HepG2 (cell line): ENCODE measurements at regions not wholly inside any gene's neighbourhood (a gene's known extent, or its start where the extent isn't known, plus 50 kb on each side); places are given as distances from the start of the nearest gene placed in this dataset.

Source experiments
- DMAP1 ChIP-seq: IDR thresholded peaks from 2 replicates; pipeline ENCODE4 v1.6.1; 2016
- DPF2 ChIP-seq: sonication (generic); formaldehyde crosslinking; IDR thresholded peaks from 2 replicates; pipeline ENCODE4 v1.4.0; 2020; ENCODE audit warnings: mild to moderate bottlenecking, low read depth, missing genetic modification reagents, borderline replicate concordance
- FOSL2 ChIP-seq: sonication (generic); formaldehyde crosslinking; IDR thresholded peaks from 2 replicates; pipeline ENCODE4 v1.4.0; 2020; ENCODE audit warnings: missing genetic modification reagents
- FOXK1 ChIP-seq: sonication (generic); formaldehyde crosslinking; IDR thresholded peaks from 2 replicates; pipeline ENCODE4 v1.4.0; 2020; ENCODE audit warnings: low read depth, missing genetic modification reagents, borderline replicate concordance
- GABPA ChIP-seq, 2 experiments: IDR thresholded peaks; 2 replicates each; pipeline ENCODE4 v1.6.1; 2011 to 2016; ENCODE audit warnings: low read depth in 2 of 2, low read length in 1 of 2, missing biosample characterization in 1 of 2, missing genetic modification characterization in 1 of 2
- GATAD1 ChIP-seq: IDR thresholded peaks from 2 replicates; pipeline ENCODE4 v1.6.1; 2016; ENCODE audit warnings: missing genetic modification reagents, missing compliant biosample characterization
- MBD4 ChIP-seq: IDR thresholded peaks from 2 replicates; pipeline ENCODE4 v1.6.1; 2012; ENCODE audit warnings: low read length, inconsistent platforms, borderline replicate concordance
- MTERF4 ChIP-seq: sonication (generic); formaldehyde crosslinking; IDR thresholded peaks from 2 replicates; pipeline ENCODE4 v1.8.0; 2023; ENCODE audit warnings: mild to moderate bottlenecking, missing genetic modification reagents
- PAF1 ChIP-seq: IDR thresholded peaks from 2 replicates; pipeline ENCODE4 v1.6.1; 2016; ENCODE audit warnings: missing genetic modification reagents, missing compliant biosample characterization
- RARA ChIP-seq: IDR thresholded peaks from 2 replicates; pipeline ENCODE4 v1.6.1; 2016; ENCODE audit warnings: missing genetic modification reagents, missing compliant biosample characterization
- REL ChIP-seq: sonication (generic); formaldehyde crosslinking; conservative IDR thresholded peaks from 2 replicates; pipeline ENCODE4 v1.8.0; 2022; ENCODE audit warnings: mild to moderate bottlenecking, missing genetic modification reagents, moderate library complexity
- TFAP4 ChIP-seq: sonication (generic); IDR thresholded peaks from 2 replicates; pipeline ENCODE4 v1.6.1; 2016; ENCODE audit warnings: low read depth, borderline replicate concordance
- THAP7 ChIP-seq: sonication (generic); formaldehyde crosslinking; IDR thresholded peaks from 2 replicates; pipeline ENCODE4 v1.8.1; 2023; ENCODE audit warnings: mild to moderate bottlenecking, missing genetic modification reagents
- ZMYM2 ChIP-seq: sonication (generic); formaldehyde crosslinking; IDR thresholded peaks from 2 replicates; pipeline ENCODE4 v1.8.0; 2022; ENCODE audit warnings: mild to moderate bottlenecking, missing genetic modification reagents
- ZNF496 ChIP-seq: sonication (generic); formaldehyde crosslinking; IDR thresholded peaks from 2 replicates; pipeline ENCODE4 v1.8.1; 2023; ENCODE audit warnings: mild to moderate bottlenecking, moderate library complexity, missing genetic modification reagents; ENCODE audit not compliant: insufficient replicate concordance
- ZNF747 ChIP-seq: sonication (generic); formaldehyde crosslinking; IDR thresholded peaks from 2 replicates; pipeline ENCODE4 v1.8.1; 2023; ENCODE audit warnings: missing genetic modification reagents, mild to moderate bottlenecking, borderline replicate concordance
- ZNF784 ChIP-seq: sonication (generic); formaldehyde crosslinking; IDR thresholded peaks from 2 replicates; pipeline ENCODE4 v1.5.1; 2020; ENCODE audit warnings: missing genetic modification reagents, mild to moderate bottlenecking, borderline replicate concordance
- TF ChIP-seq, protein P1 (sequence below): sonication (generic); formaldehyde crosslinking; IDR thresholded peaks from 2 replicates; pipeline ENCODE4 v1.5.1; 2020; ENCODE audit warnings: mild to moderate bottlenecking, missing genetic modification reagents
- TF ChIP-seq, protein P2 (sequence below): sonication (generic); formaldehyde crosslinking; IDR thresholded peaks from 2 replicates; pipeline ENCODE4 v1.4.0; 2020; ENCODE audit warnings: missing genetic modification reagents
- TF ChIP-seq, protein P3 (sequence below): sonication (generic); formaldehyde crosslinking; IDR thresholded peaks from 2 replicates; pipeline ENCODE4 v1.4.0; 2020; ENCODE audit warnings: missing genetic modification reagents

GRCh38 chr4:189364032-189364449, 576.6 kb upstream of the FRG1 start (continued):
- TF ChIP-seq MBD4, result no peak
- 0 out of 2 replicates have a peak, but pooled peaks have one; percentile 21 for TF ChIP-seq ZMYM2 (CRISPR knock-in tag)
- no peak for TF ChIP-seq ZNF747 (CRISPR knock-in tag)
- no peak for TF ChIP-seq FOSL2 (CRISPR knock-in tag)
- no peak for TF ChIP-seq FOXK1
- TF ChIP-seq MTERF4 (CRISPR knock-in tag), result no peak
- no peak for TF ChIP-seq REL (CRISPR knock-in tag)
- TF ChIP-seq, protein P1, sequence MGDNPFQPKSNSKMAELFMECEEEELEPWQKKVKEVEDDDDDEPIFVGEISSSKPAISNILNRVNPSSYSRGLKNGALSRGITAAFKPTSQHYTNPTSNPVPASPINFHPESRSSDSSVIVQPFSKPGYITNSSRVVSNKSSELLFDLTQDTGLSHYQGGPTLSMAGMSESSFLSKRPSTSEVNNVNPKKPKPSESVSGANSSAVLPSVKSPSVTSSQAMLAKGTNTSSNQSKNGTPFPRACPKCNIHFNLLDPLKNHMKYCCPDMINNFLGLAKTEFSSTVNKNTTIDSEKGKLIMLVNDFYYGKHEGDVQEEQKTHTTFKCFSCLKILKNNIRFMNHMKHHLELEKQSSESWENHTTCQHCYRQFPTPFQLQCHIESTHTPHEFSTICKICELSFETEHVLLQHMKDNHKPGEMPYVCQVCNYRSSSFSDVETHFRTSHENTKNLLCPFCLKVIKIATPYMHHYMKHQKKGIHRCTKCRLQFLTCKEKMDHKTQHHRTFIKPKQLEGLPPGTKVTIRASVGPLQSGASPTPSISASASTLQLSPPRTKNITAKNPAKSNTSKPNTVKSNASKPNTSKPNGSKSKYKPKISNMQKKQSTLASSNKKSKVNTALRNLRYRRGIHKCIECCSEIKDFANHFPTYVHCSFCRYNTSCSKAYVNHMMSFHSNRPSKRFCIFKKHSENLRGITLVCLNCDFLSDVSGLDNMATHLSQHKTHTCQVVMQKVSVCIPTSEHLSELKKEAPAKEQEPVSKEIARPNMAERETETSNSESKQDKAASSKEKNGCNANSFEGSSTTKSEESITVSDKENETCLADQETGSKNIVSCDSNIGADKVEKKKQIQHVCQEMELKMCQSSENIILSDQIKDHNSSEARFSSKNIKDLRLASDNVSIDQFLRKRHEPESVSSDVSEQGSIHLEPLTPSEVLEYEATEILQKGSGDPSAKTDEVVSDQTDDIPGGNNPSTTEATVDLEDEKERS (CRISPR knock-in tag), result no peak
- no peak for TF ChIP-seq ZNF496
- TF ChIP-seq, protein P2, sequence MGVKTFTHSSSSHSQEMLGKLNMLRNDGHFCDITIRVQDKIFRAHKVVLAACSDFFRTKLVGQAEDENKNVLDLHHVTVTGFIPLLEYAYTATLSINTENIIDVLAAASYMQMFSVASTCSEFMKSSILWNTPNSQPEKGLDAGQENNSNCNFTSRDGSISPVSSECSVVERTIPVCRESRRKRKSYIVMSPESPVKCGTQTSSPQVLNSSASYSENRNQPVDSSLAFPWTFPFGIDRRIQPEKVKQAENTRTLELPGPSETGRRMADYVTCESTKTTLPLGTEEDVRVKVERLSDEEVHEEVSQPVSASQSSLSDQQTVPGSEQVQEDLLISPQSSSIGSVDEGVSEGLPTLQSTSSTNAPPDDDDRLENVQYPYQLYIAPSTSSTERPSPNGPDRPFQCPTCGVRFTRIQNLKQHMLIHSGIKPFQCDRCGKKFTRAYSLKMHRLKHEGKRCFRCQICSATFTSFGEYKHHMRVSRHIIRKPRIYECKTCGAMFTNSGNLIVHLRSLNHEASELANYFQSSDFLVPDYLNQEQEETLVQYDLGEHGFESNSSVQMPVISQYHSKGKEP (CRISPR knock-in tag), result no peak
- no peak for TF ChIP-seq PAF1 (CRISPR knock-in tag)
- TF ChIP-seq DPF2 (CRISPR knock-in tag), result no peak
- peak; percentile 75; the same call in 1 of the 2 replicates for TF ChIP-seq ZNF784 (CRISPR knock-in tag)
- TF ChIP-seq GATAD1 (CRISPR knock-in tag), result peak; percentile 70
- TF ChIP-seq, protein P3, sequence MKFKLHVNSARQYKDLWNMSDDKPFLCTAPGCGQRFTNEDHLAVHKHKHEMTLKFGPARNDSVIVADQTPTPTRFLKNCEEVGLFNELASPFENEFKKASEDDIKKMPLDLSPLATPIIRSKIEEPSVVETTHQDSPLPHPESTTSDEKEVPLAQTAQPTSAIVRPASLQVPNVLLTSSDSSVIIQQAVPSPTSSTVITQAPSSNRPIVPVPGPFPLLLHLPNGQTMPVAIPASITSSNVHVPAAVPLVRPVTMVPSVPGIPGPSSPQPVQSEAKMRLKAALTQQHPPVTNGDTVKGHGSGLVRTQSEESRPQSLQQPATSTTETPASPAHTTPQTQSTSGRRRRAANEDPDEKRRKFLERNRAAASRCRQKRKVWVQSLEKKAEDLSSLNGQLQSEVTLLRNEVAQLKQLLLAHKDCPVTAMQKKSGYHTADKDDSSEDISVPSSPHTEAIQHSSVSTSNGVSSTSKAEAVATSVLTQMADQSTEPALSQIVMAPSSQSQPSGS, result no peak
- TF ChIP-seq GABPA (IDR thresholded peaks at IDR 0.05; ENCODE audit: low read depth, low read length), result no peak
- peak; percentile 33; the same call in 1 of the 2 replicates for TF ChIP-seq GABPA (CRISPR knock-in tag; IDR thresholded peaks at IDR 0.05; ENCODE audit: low read depth)
- TF ChIP-seq DMAP1 (CRISPR knock-in tag), result peak; percentile 32; the same call in 1 of the 2 replicates
- no peak for TF ChIP-seq TFAP4
- TF ChIP-seq RARA (CRISPR knock-in tag), result 0 out of 2 replicates have a peak, but pooled peaks have one; percentile 48
- no peak for TF ChIP-seq THAP7 (CRISPR knock-in tag)
